Fibroblast of gingiva (primary cell): ENCODE measurements at regions not wholly inside any gene's neighbourhood (a gene's known extent, or its start where the extent isn't known, plus 50 kb on each side); places are given as distances from the start of the nearest gene placed in this dataset.

Experiments
- DNase-seq: peaks from one replicate; pipeline ENCODE4 v3.0.0-alpha.2; 2011; ENCODE audit warnings: low read depth

- DNase-seq: no peak
Observed at GRCh38 chr21:32216293-32216692, 62.6 kb downstream of the MIS18A start.

GRCh38 chr21:32215306-32215685, 63.6 kb downstream of the MIS18A start:
- DNase-seq: no peak

DNA sequence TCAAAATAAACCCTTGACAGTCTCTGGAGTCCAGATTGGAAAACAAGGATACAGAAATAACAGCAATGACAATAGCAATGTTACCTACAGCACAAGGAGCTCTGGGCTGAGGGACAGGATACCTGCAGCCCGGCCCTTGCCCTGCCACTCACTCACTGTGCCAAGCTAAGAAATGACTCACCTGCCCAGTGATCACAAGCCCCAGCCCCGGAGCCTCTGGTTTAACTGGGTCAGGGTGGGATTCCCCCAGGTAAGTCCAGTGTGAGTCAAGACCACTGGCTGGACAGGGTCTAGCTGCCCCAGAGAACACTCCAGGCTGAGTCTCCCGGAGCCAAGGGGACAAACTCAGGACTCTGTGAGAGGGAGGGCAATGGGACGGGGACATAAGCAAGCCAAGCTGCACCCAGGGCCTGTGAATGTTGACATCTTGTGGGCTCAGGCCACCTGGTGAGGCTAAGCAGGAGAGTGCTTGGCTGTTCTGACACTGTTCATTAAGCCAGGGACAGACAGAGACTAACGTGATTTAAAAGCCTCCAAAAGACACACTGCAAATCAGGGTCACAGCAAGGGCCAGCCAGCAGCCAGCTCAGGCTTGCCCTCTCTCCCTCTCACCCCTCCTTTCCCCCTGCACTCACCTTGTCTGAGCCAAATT, 64.1 kb downstream of the MIS18A start:
- DNase-seq: no peak

- DNase-seq: no peak
Observed at GRCh38 chr21:32212116-32212515, 66.7 kb downstream of the MIS18A start.

DNA sequence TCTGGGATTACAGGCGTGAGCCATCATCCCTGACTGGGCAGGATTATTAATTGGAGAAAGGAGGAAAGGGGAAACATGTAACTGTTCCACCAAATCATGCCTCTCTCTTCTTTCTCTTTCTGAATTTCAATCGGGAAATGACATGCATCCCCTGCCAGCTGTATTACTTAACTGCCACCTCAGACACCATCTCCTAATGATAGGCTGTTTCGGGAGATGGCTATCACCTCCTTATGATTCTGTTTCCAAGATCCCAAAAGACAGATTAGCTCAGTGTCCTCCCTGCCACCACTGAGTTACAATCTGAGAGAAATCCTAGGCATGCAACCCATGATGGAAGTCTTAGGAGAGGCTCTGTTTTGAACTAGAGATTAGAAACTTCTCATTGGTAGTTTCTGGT, 67.5 kb downstream of the MIS18A start:
- DNase-seq: no peak

GRCh38 chr21:32209580-32209979, 69.3 kb downstream of the MIS18A start:
- no peak for DNase-seq

DNA sequence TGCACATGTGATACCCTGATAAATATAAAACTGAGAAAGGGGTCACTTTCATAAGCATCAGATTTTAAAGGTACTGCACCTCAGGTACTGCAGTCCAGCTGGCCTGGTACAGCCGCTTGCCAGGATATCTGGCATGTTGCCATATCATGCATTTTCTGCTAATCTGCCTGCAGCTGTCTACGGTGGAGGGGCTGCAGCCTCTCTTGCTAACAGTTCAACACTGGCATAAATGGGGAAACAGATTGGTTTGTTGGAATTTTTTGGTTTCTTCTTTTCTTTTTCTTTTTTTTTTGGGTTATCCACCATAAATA, 71.5 kb downstream of the MIS18A start:
- DNase-seq: no peak

DNA sequence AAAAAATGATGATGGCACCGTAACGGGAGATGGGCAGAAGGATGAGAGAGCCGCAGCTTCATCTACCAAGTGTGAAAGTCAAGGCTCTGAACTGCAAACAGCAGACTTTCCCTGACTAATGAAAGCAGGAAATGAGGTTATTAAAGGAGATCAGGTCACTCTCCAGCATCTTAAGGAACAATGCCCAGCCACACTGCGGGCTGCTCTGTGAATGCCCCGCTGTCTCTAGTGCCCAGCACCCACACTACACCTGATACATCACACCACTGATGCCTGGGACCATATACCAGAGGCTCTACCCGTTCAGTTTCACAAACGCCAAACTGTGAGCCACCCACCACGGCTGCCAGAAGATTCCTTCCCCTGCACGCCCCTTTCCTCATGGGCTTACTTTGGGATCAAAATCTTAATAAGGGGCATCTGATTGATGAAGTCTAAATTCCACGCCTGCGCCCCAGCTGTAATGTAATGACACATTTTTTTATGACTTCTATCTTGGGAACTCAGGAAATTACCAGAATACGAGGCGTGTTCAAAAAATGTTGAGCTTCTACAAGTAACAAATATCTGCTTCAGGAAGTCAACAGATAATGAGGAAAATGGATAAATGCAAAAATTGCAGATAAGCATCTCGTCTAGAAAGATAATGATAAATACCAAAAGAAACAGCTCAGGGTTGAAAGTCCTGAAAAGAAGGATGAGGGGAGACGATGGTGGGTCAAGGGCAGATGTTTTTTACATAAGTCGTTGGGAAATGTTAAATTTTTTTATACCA, 72.0 kb downstream of the MIS18A start:
- DNase-seq: no peak

- no peak for DNase-seq
Observed at GRCh38 chr21:32203877-32204480, 74.9 kb downstream of the MIS18A start.

DNA sequence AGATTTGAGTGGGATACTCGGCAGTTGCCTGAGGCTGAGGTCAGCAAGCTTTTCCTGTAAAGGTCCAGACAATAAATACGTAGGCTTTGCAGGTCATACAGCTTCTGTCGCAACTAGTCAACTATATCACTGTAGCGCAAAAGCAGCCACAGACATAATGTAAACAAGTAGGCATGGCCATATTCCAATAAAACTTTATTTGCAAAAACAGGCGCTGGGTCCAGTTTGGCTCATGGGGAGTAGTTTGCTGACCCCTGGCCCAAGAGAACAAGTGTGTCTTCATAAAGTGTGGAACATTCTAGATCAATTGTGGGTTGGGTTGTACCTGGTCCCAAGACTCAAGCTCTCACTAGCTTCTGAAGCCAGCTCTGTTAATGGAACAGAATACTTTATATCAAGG, 78.8 kb downstream of the MIS18A start:
- no peak for DNase-seq

DNA sequence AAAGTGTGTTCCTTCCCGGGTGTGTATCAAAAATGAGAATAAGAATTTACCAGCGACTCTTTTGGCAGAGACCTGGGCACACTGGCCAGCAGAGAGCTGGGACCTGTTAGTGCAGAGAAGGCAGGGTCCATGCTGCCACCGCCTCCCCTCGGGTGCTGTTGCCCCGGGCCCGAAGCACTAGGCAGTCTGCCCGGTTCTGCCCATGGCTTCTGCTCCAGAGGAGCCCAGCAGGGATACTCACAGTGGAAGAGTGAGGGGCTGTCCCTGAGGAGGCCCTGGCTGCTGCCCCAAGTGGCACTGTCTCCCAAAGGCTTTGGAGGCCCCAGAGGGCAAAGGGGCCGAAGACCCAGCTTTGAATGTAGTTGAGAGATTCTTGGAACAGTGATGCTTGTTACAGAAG, 80.5 kb downstream of the MIS18A start:
- DNase-seq: no peak

DNA sequence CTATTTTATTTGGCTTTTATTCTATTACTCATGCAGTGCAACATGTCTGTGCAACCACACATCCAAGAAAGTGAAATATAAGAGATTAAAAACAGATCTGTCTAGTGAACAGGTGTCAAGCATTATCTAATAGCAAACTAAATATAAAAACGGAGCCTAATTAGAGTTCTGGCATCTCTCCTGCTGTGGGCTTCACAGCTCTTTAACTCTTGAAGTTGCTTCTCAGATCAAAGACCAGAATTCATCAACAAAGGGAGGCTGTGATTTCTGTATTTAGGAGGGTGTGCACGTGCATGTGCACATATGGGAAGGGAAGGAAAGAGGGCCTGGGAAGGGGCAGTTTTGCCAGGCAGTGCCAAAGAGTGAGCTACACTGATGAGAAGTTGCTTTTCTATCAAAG, 81.0 kb downstream of the MIS18A start:
- no peak for DNase-seq

GRCh38 chr21:32196001-32196400, 82.8 kb downstream of the MIS18A start:
- DNase-seq: no peak

DNA sequence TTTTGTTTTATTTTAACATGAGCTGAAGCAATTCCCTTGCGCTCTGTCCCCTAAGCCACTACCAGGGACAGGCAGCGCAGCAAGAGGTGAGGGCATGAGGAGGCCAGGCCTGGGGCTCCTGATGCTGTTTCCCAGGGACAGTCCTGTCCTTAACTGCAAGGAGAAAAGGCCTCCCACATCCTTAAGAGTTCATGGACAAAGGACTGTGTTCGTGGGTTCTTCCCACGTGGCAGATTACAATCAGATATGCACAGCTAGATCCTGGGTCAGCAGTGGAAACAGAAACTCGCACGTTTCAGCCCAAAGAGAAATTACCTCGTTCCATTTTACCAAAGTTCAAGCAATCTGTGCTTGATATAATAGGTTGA, 85.8 kb downstream of the MIS18A start:
- DNase-seq: no peak

DNA sequence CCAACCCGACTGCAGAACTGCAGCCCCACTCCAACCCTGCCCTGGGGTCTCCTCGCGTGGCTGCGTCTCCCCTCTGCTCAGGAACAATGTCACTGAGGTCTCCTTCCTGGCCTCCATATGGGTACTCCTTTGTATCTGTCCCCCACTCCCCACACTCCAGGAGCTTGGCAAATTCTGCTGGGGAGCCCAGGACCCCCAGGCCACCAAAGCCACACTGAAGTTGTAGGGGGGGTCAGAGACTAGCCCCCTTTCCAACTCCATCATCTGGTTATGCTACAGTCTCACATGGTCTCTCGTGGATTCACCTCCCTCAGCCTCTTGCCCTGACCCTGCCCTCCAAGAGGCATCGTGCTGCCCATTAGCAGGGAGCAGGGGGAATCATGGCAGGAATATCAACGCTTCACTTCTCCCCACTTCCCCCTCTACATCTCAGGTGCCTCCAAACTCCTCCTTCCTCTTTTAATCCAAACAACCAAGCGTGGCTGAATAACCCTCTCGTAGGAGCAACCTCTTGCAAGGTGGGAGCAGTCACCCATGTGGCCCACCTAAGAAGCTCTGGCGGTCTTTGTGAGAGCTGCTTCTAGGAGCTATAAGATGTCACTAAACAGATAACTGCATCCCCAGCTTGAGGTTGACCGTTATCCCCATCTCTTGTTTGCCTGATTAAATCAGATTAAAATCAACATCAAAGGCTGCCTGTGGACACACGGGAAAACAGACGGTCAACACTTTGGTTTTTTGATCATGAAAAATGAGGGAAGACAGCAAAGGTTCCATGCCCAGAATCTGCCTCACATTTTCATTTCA, 86.4 kb downstream of the MIS18A start:
- no peak for DNase-seq

DNA sequence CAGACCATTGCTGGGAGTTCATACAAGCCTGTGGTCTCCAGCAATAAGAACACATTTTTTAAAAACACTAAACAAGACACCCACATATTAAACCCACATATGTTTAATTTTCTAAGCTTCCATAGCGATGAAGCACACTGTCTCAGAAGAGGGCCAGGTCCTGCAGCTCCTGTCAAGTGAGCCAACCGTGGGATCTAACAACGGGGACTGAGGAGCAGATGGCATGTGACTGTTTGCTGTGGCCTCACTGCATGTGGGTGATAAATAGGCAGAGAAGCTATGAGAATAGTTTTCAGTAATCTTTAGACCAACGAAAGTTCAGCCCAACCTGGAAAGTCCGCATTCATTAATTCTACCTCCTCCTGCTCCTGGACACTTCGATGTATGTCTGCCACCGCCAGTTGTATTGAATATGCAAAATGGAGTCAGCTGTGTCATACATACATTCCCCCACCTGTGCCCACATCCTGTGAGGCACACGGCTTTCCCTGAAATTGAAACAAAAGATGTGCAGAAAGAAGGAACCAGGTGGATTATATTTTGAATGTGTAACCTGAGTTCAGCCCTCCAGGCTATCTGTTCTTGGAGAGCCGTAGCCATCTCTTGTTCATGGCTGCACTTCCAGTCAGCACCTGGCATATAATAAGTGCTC, 88.2 kb downstream of the MIS18A start:
- no peak for DNase-seq

DNA sequence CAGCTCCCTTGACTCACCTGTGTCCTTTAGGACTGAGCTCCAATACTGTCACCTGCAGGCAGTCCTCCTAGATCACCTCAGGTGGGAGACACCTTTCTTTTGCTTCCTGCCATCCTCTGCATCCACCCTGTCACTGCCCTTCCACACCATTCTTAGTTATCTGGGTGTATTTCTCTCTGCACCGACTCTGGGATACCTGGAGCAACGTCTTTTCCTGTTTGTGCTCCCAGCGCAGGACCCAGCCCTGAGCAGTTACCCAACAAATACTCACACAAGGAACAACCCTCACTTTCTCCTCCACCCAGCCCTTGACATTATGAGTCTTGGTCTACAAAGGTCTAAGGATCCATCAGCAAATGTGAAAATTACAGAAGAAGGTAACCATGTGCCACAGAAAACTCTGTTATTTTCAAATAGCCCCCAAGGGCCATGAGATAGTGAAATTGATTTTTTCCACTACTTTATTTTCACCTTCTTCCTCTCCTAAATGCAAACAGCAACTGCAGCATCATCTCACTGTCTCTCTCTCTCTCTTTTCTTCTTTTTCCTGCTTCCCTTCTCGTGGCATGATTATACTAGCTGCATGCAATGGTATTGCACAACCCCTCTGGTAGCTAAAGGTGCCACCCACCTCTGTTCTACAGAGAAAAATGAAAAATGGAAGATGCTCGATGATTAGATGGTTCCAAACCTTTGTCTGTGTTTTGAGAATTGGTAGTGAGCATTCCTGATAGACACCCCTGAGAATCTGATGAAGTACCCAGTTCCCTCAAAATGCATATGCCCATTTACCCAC, 89.0 kb downstream of the MIS18A start:
- no peak for DNase-seq

GRCh38 chr21:32186804-32187203, 92.0 kb downstream of the MIS18A start:
- no peak for DNase-seq

- no peak for DNase-seq
Observed at GRCh38 chr21:32185726-32186125, 93.1 kb downstream of the MIS18A start.

DNA sequence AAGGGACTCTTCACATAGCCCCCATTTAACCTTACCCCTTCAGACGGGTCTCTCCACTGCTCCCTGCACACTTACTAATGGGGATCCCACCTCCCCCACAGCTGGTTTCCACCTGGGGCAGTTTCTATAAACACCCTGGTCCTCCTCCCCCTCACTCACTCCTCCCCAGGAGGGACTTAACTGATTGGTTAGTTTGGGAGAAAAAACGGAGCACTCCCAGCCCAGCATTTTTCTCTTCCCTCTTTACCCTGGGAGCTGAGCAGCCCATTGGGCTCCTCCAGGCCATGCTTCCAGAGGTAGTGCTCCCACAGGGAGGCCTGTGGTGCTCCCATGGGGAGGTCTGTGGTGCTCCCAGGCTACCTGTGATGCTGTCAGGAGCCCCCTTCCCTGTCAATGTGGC, 93.7 kb downstream of the MIS18A start:
- no peak for DNase-seq

DNA sequence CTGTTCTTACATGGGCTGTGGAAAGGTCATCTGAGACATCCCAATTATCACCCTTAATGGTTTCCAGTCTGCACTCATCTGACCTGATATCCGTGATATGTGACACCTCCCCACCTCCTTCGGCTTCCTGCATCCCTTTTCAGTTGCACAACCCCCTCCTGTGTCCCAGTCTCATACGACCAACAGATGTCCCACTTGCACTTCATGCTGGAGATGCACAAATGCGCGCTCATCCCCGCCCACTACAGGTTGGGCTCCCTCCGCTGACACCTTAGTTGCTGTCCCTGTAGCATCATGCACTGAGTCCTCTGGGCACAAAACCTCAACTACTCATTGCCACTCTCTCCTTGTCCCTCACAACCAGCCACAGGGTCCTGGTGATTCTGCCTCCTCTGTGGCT, 94.4 kb downstream of the MIS18A start:
- DNase-seq: no peak

- DNase-seq: no peak
Observed at GRCh38 chr21:32184065-32184464, 94.8 kb downstream of the MIS18A start.
